Panc1 (cell line): ENCODE measurements at regions not wholly inside any gene's neighbourhood (a gene's known extent, or its start where the extent isn't known, plus 50 kb on each side); places are given as distances from the start of the nearest gene placed in this dataset.
A peak's percentile ranks its signal among the peaks of the same experiment; 100 is the strongest.

Experiments used
- ATAC-seq: fragments of 200-7000 bp; cut with Tn5 transposase; 2 replicates; pipeline ENCODE4 v1.9.1; 2020; ENCODE audit warnings: mild to moderate bottlenecking, moderate library complexity
- BruUV-seq: library from RNA; stranded (reverse); fragments of 400-500 nt; replicated peaks from 2 replicates; lab custom pipeline; 2021; lab: Mats Ljungman, UMichigan
- CTCF ChIA-PET: fragments of 300-600 bp; sonication (Branson Sonifier 250); formaldehyde crosslinking; loops from one replicate; lab custom pipeline; 2022; ENCODE audit warnings: antibody characterized with exemption; lab: Charles Lee
- POLR2A ChIA-PET: fragments of 300-600 bp; sonication (Branson Sonifier 250); formaldehyde crosslinking; loops from one replicate; lab custom pipeline; 2022; ENCODE audit warnings: antibody characterized with exemption; lab: Charles Lee
- DNase-seq: peaks from one replicate; pipeline ENCODE4 v3.0.0-alpha.2; 2010; ENCODE audit warnings: low read depth, low spot score
- H3K27ac ChIP-seq: 2 replicates; pipeline ENCODE4 v1.5.1; 2011; ENCODE audit warnings: mild to moderate bottlenecking, low read length, inconsistent platforms
- H3K27me3 ChIP-seq: fragments of 200-500 bp; sonication (Bioruptor generic); 2 replicates; pipeline ENCODE4 v1.6.0; 2014; ENCODE audit warnings: low read length, inconsistent platforms; ENCODE audit not compliant: control insufficient read depth, insufficient read depth
- H3K36me3 ChIP-seq: fragments of 200-500 bp; sonication (Bioruptor generic); 2 replicates; pipeline ENCODE4 v1.5.1; 2014; ENCODE audit warnings: inconsistent platforms, mild to moderate bottlenecking, low read length, moderate library complexity; ENCODE audit not compliant: control insufficient read depth, insufficient read depth
- H3K4me1 ChIP-seq: 2 replicates; pipeline ENCODE4 v1.5.1; 2011; ENCODE audit warnings: inconsistent platforms, mild to moderate bottlenecking, low read length, moderate library complexity; ENCODE audit not compliant: control insufficient read depth, insufficient read depth
- H3K4me3 ChIP-seq, 2 experiments: 2 replicates each; pipeline ENCODE4 v1.5.1; 2011 to 2012; ENCODE audit warnings: low read depth in 2 of 2, low read length in 2 of 2, mild to moderate bottlenecking in 2 of 2, inconsistent platforms in 1 of 2, moderate library complexity in 1 of 2
- H3K9me3 ChIP-seq: fragments of 200-500 bp; sonication (Bioruptor generic); 2 replicates; pipeline ENCODE4 v1.5.1; 2014; ENCODE audit warnings: low read depth, mild to moderate bottlenecking, inconsistent platforms, low read length, moderate library complexity; ENCODE audit not compliant: control insufficient read depth, insufficient read depth
- CTCF ChIP-seq: fragments of 450-650 bp; IDR thresholded peaks from 2 replicates; pipeline ENCODE4 v1.5.1; 2017; ENCODE audit warnings: mild to moderate bottlenecking
- REST ChIP-seq, 2 experiments: IDR thresholded peaks; 2 replicates each; pipeline ENCODE4 v1.6.1; 2011 to 2012; ENCODE audit warnings: low read depth in 2 of 2, control low read depth in 1 of 2, low read length in 1 of 2, mild to moderate bottlenecking in 1 of 2, moderate library complexity in 1 of 2; ENCODE audit not compliant: insufficient read depth in 1 of 2
- SIN3A ChIP-seq: IDR thresholded peaks from 2 replicates; pipeline ENCODE4 v1.6.1; 2012; ENCODE audit warnings: low read depth, mild to moderate bottlenecking, low read length, moderate library complexity, borderline replicate concordance; ENCODE audit not compliant: insufficient read depth
- TCF7L2 ChIP-seq: IDR thresholded peaks from 2 replicates; pipeline ENCODE4 v1.6.1; 2011; ENCODE audit warnings: mild to moderate bottlenecking, low read depth, low read length, inconsistent platforms
- in situ Hi-C: cut with HindIII; loops from 2 replicates; pipeline ENCODE4 v1.10.0; 2016; ENCODE audit warnings: low sequenced_read_pairs, low pct_unique_long_range_greater_than_20kb
- intact Hi-C: fragments of 100-400 bp; cut with micrococcal nuclease; formaldehyde crosslinking; loops from one replicate; pipeline ENCODE4 v1.10.0; 2022; ENCODE audit not compliant: unreplicated experiment

GRCh38 chr3:177966493-177966892, 569.7 kb upstream of the KCNMB2 start:
- Histone ChIP-seq H3K4me3 (no peak overlapping the region), H3K36me3 (no peaks in the 10 kb centered on the region), H3K27me3 (no peaks in the 10 kb centered on the region), H3K27ac (0 out of 2 replicates have a peak overlapping the region, but pooled peaks have one; percentile 13), H3K4me1 (no peaks in the 10 kb centered on the region; the same call in 1 of the 2 replicates), H3K9me3 (no peaks in the 10 kb centered on the region)
- intact Hi-C loops: no loop called here
- BruUV-seq: no TSS peak
- in situ Hi-C loops: no loop called here
- no peak for DNase-seq
- ChIA-PET POLR2A (no interaction called here), CTCF (no interaction called here)
- TF ChIP-seq SIN3A: no peak
- TF ChIP-seq CTCF: no peak
- TF ChIP-seq REST (IDR thresholded peaks at IDR 0.05; ENCODE audit: insufficient read depth in 1 of 2, low read depth in 2 of 2, low read length in 1 of 2): no peak
- peak; percentile 81 for TF ChIP-seq TCF7L2
- no peak for ATAC-seq

GRCh38 chr3:177968891-177969290, 567.3 kb upstream of the KCNMB2 start:
- H3K9me3 ChIP-seq: no peaks in the 10 kb centered on the region
- in situ Hi-C loops: no loop called here
- CTCF ChIA-PET: no interaction called here

More at GRCh38 chr3:177968891-177969290, 567.3 kb upstream of the KCNMB2 start:
- no peak overlapping the region for H3K4me3 ChIP-seq
- POLR2A ChIA-PET: no interaction called here
- H3K36me3 ChIP-seq: no peaks in the 10 kb centered on the region
- no peaks in the 10 kb centered on the region for H3K27me3 ChIP-seq
- no peak for TF ChIP-seq CTCF
- H3K27ac ChIP-seq: no peak overlapping the region
- DNase-seq (no peak), ATAC-seq (no peak)
- no TSS peak for BruUV-seq
- H3K4me1 ChIP-seq: no peaks in the 10 kb centered on the region; the same call in 1 of the 2 replicates
- intact Hi-C loops: no loop called here
